OCI-LY7 (cell line): ENCODE measurements at regions not wholly inside any gene's neighbourhood (a gene's known extent, or its start where the extent isn't known, plus 50 kb on each side); places are given as distances from the start of the nearest gene placed in this dataset.

Experiments used
- BruUV-seq: library from RNA; stranded (reverse); fragments of 400-500 nt; replicated peaks from 2 replicates; lab custom pipeline; 2021; lab: Mats Ljungman, UMichigan
- CTCF ChIA-PET: fragments of 300-600 bp; sonication (Branson Sonifier 250); formaldehyde crosslinking; loops from one replicate; lab custom pipeline; 2022; ENCODE audit warnings: antibody characterized with exemption; ENCODE audit not compliant: unreplicated experiment; lab: Charles Lee
- POLR2A ChIA-PET: fragments of 300-600 bp; sonication (Branson Sonifier 250); formaldehyde crosslinking; loops from one replicate; lab custom pipeline; 2022; ENCODE audit warnings: antibody characterized with exemption; lab: Charles Lee
- DNase-seq: peaks from one replicate; pipeline ENCODE4 v3.0.0-alpha.2; 2015; ENCODE audit warnings: low spot score
- H2AFZ ChIP-seq: fragments of 200-600 bp; sonication (generic), shearing (Covaris generic); 2 replicates; pipeline ENCODE4 v1.6.1; 2014; ENCODE audit warnings: mild to moderate bottlenecking, antibody characterized with exemption, low read length, moderate library complexity
- H3K27ac ChIP-seq: fragments of 200-600 bp; sonication (generic); 2 replicates; pipeline ENCODE4 v1.5.1; 2014; ENCODE audit warnings: mixed run types, low read depth, mild to moderate bottlenecking, moderate library complexity, low read length, inconsistent platforms; ENCODE audit not compliant: poor library complexity, severe bottlenecking
- H3K36me3 ChIP-seq: fragments of 200-600 bp; sonication (generic); 2 replicates; pipeline ENCODE4 v1.6.1; 2014; ENCODE audit warnings: mild to moderate bottlenecking, antibody characterized with exemption, low read length, moderate library complexity, mixed read lengths; ENCODE audit not compliant: insufficient read depth
- H3K4me1 ChIP-seq: fragments of 200-600 bp; sonication (generic); 2 replicates; pipeline ENCODE4 v1.5.1; 2014; ENCODE audit warnings: mild to moderate bottlenecking, low read length; ENCODE audit not compliant: insufficient read depth, poor library complexity, severe bottlenecking
- H3K4me2 ChIP-seq: fragments of 200-600 bp; sonication (generic); 2 replicates; pipeline ENCODE4 v1.6.1; 2014; ENCODE audit warnings: mild to moderate bottlenecking, low read length
- H3K4me3 ChIP-seq: fragments of 200-600 bp; sonication (generic); 2 replicates; pipeline ENCODE4 v1.5.1; 2014; ENCODE audit warnings: mild to moderate bottlenecking, low read depth, low read length; ENCODE audit not compliant: poor library complexity, severe bottlenecking
- H3K79me2 ChIP-seq: fragments of 200-600 bp; sonication (generic); 2 replicates; pipeline ENCODE4 v1.6.1; 2016; ENCODE audit warnings: low read depth, mild to moderate bottlenecking, low read length, moderate library complexity, mixed read lengths; ENCODE audit not compliant: insufficient read depth
- H3K9me2 ChIP-seq: fragments of 200-600 bp; sonication (generic); 2 replicates; pipeline ENCODE4 v1.6.1; 2016; ENCODE audit warnings: mild to moderate bottlenecking, low read length, mixed read lengths; ENCODE audit not compliant: insufficient read depth
- H3K9me3 ChIP-seq: fragments of 200-600 bp; sonication (generic); 2 replicates; pipeline ENCODE4 v1.6.1; 2014; ENCODE audit warnings: mild to moderate bottlenecking, mixed run types, low read length, mixed read lengths
- H4K20me1 ChIP-seq: fragments of 200-600 bp; sonication (generic); 2 replicates; pipeline ENCODE4 v1.6.1; 2014; ENCODE audit warnings: mild to moderate bottlenecking, antibody characterized with exemption, low read length, moderate library complexity, mixed read lengths; ENCODE audit not compliant: insufficient read depth
- CTCF ChIP-seq: fragments of 200-600 bp; sonication (generic); conservative IDR thresholded peaks from 2 replicates; pipeline ENCODE4 v1.5.1; 2014; ENCODE audit warnings: mild to moderate bottlenecking, antibody characterized with exemption, low read length, moderate library complexity, mixed read lengths
- EZH2phosphoT487 ChIP-seq: fragments of 200-600 bp; sonication (generic); IDR thresholded peaks from 2 replicates; pipeline ENCODE4 v1.6.1; 2018; ENCODE audit warnings: low read depth, borderline replicate concordance, mild to moderate bottlenecking, mixed run types, antibody characterized with exemption, low read length, moderate library complexity, mixed read lengths
- intact Hi-C: fragments of 100-400 bp; cut with micrococcal nuclease; formaldehyde crosslinking; loops from one replicate; pipeline ENCODE4 v1.10.0; 2022; ENCODE audit not compliant: unreplicated experiment

GRCh38 chr2:62643100-62643471 is 62.4 kb upstream of the EHBP1 start:
- H3K4me3 ChIP-seq: no peak overlapping the region
- no peaks in the 10 kb centered on the region for H3K79me2 ChIP-seq
- H3K36me3 ChIP-seq: no peaks in the 10 kb centered on the region
- intact Hi-C loops: no loop called here
- no peak for TF ChIP-seq CTCF
- no peak for TF ChIP-seq EZH2phosphoT487
- H3K4me1 ChIP-seq: no peaks in the 10 kb centered on the region
- H3K4me2 ChIP-seq: no peak overlapping the region
- BruUV-seq: no TSS peak
- POLR2A ChIA-PET: no interaction called here
- no peak overlapping the region for H3K27ac ChIP-seq
- H4K20me1 ChIP-seq: no peaks in the 10 kb centered on the region
- no peaks in the 10 kb centered on the region for H3K9me2 ChIP-seq
- DNase-seq: no peak
- no peaks in the 10 kb centered on the region for H3K9me3 ChIP-seq
- CTCF ChIA-PET: no interaction called here
- H2AFZ ChIP-seq: no peak overlapping the region

GRCh38 chr2:62642429-62643099 is 62.9 kb upstream of the EHBP1 start:
- H3K36me3 ChIP-seq: no peaks in the 10 kb centered on the region
- TF ChIP-seq CTCF: no peak
- no peak for TF ChIP-seq EZH2phosphoT487
- no peak overlapping the region for H3K4me2 ChIP-seq
- H3K27ac ChIP-seq: no peak overlapping the region
- BruUV-seq: no TSS peak
- CTCF ChIA-PET: no interaction called here
- H3K4me3 ChIP-seq: no peak overlapping the region
- no peaks in the 10 kb centered on the region for H3K9me3 ChIP-seq
- no peaks in the 10 kb centered on the region for H4K20me1 ChIP-seq
- intact Hi-C loops: no loop called here
- H3K9me2 ChIP-seq: no peaks in the 10 kb centered on the region
- DNase-seq: no peak
- POLR2A ChIA-PET: no interaction called here
- no peak overlapping the region for H2AFZ ChIP-seq
- no peaks in the 10 kb centered on the region for H3K4me1 ChIP-seq
- no peaks in the 10 kb centered on the region for H3K79me2 ChIP-seq

GRCh38 chr2:62641936-62642335 is 63.6 kb upstream of the EHBP1 start:
- Histone ChIP-seq H3K9me2 (no peaks in the 10 kb centered on the region), H3K4me1 (no peaks in the 10 kb centered on the region), H3K36me3 (no peaks in the 10 kb centered on the region), H3K4me3 (no peak overlapping the region), H2AFZ (no peak overlapping the region), H3K79me2 (no peaks in the 10 kb centered on the region), H3K27ac (no peak overlapping the region), H4K20me1 (no peaks in the 10 kb centered on the region), H3K9me3 (no peaks in the 10 kb centered on the region), H3K4me2 (no peak overlapping the region)
- ChIA-PET POLR2A (no interaction called here), CTCF (no interaction called here)
- intact Hi-C loops: no loop called here
- TF ChIP-seq CTCF (no peak), EZH2phosphoT487 (no peak)
- BruUV-seq: no TSS peak
- no peak for DNase-seq
